Activated naive CD4-positive, alpha-beta T cell treated with anti-CD3 and anti-CD28 coated beads, Interleukin-2, amount 10 ng/mL, durations not matched to agents 7 days and 5 days (primary cell): ENCODE measurements at regions not wholly inside any gene's neighbourhood (a gene's known extent, or its start where the extent isn't known, plus 50 kb on each side); places are given as distances from the start of the nearest gene placed in this dataset.

ENCODE experiments used
- CTCF ChIA-PET: fragments of 350-600 bp; sonication (Branson Sonifier 250); formaldehyde crosslinking; loops from one replicate; lab custom pipeline; 2021; ENCODE audit warnings: antibody characterized with exemption; lab: Charles Lee
- DNase-seq: peaks from one replicate; pipeline ENCODE4 v3.0.0-alpha.2; 2020
- H3K27ac Mint-ChIP-seq: one replicate; pipeline ENCODE4 v1.8.0; 2021; ENCODE audit warnings: mild to moderate bottlenecking, moderate library complexity, mixed read lengths
- H3K27me3 Mint-ChIP-seq: one replicate; pipeline ENCODE4 v1.8.0; 2021; ENCODE audit warnings: mild to moderate bottlenecking, mixed read lengths
- H3K36me3 Mint-ChIP-seq: one replicate; pipeline ENCODE4 v1.8.0; 2021; ENCODE audit warnings: mixed read lengths
- H3K4me1 Mint-ChIP-seq: one replicate; pipeline ENCODE4 v1.8.0; 2021; ENCODE audit warnings: mixed read lengths
- H3K4me3 Mint-ChIP-seq: one replicate; pipeline ENCODE4 v1.8.0; 2021; ENCODE audit warnings: mild to moderate bottlenecking, moderate library complexity, mixed read lengths
- H3K9me3 Mint-ChIP-seq: one replicate; pipeline ENCODE4 v1.8.0; 2021; ENCODE audit warnings: mixed read lengths

DNA sequence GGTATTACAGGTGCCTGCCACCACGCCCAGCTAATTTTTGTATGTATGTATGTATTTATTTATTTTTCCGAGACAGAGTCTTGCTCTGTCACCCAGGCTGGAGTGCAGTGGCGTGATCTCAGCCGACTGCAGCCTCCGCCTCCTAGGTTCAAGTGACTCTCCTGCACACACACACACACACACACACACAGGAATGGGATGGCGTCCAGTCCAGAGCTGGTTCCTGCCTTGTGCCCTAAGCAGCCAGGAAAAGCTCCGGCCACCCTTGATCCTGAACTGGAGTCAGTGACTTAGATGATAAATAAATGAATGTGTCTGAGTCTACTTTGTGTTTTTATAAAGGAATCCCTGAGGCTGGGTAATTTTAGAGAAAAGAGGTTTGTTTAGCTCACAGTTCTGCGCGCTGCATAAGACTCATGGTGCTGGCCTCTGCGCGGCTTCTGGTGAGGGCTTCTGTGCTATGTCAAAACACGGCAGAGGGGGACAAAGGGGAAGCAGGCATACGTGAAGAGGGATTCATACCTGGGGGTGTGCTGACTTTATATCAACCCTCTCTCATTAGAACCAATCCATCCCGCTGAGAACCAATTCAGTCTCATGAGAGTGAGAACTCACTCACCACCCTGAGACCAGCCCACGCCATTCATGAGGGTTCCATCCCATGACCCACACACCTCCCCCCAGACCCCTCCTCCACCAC, 59.7 kb upstream of the PHLPP1 start:
- CTCF ChIA-PET, result no interaction called here
- Mint-ChIP-seq H3K9me3 (no peaks in the 10 kb centered on the region), H3K27me3 (peaks cover 8% of the 10 kb centered on the region), H3K4me1 (no peaks in the 10 kb centered on the region), H3K36me3 (no peaks in the 10 kb centered on the region), H3K4me3 (no peak overlapping the region), H3K27ac (no peak overlapping the region)
- no peak for DNase-seq

DNA sequence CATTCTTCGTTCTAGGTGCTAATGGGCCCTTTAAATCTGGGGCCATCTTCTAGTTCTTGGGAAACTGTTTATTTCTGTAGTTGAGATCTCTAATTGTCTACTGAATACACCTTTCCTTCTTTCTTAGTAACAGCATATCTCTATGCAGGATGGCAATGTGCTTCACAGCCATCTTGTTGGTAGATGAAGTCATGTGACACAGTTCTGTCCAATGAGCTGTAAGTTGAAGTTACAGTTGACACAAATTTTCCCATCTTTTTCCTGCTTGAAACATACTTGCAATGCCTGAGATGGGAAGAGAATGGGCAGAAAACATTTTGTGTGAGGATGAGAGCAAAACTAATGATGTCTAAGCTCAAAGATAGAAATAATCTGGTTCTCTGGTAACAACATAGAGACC, 57.3 kb upstream of the PHLPP1 start:
- Mint-ChIP-seq H3K27ac (no peak overlapping the region), H3K4me3 (no peak overlapping the region), H3K9me3 (no peaks in the 10 kb centered on the region), H3K27me3 (peaks cover 3% of the 10 kb centered on the region), H3K4me1 (no peaks in the 10 kb centered on the region), H3K36me3 (no peaks in the 10 kb centered on the region)
- CTCF ChIA-PET, result no interaction called here
- no peak for DNase-seq

DNA sequence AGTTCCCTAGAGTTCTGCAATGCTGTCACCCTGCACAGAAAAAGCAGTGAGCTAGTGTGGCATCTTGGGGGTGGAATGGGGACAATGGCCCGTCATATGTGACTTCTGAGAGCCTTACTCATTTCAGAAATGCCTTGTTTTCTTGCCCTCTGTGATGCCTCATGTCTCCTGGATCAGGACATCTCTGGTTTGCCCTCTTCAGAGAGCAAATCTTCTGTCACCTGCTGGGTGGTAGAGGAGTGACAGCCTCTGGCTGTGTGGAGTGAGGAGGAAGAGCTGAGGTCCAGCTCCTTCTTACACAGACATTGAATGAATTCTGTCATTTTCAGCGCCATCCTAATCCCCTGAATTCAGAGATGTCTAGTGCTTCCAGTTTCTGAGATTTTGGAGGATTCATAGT, 55.6 kb upstream of the PHLPP1 start:
- Mint-ChIP-seq H3K4me1 (no peaks in the 10 kb centered on the region), H3K27ac (no peak overlapping the region), H3K9me3 (no peaks in the 10 kb centered on the region), H3K27me3 (peaks cover 3% of the 10 kb centered on the region), H3K4me3 (no peak overlapping the region), H3K36me3 (no peaks in the 10 kb centered on the region)
- DNase-seq, result no peak
- CTCF ChIA-PET, result no interaction called here

DNA sequence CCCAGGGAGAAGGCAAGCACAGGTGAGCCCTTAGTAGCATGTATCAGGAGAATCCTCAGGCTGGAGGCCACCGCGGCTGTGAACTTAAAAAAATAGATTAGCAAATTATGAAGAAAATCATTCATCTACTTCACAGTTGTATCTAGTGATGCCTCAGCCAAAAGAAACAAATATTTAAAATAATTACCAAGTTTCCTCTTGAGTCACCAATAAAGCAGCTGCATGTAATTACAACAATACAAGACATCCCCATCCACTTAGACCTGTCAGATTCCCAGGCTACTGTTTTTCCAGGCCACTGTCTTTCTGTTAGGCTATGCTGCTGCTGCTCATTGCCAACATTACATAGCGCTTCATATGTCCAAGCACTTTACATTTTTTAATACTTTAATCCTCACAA, 54.6 kb upstream of the PHLPP1 start:
- no peak overlapping the region for H3K4me3 Mint-ChIP-seq
- peaks cover 3% of the 10 kb centered on the region for H3K27me3 Mint-ChIP-seq
- no peaks in the 10 kb centered on the region for H3K4me1 Mint-ChIP-seq
- no peaks in the 10 kb centered on the region for H3K36me3 Mint-ChIP-seq
- CTCF ChIA-PET, result no interaction called here
- H3K9me3 Mint-ChIP-seq, result no peaks in the 10 kb centered on the region
- no peak for DNase-seq
- H3K27ac Mint-ChIP-seq, result no peak overlapping the region

DNA sequence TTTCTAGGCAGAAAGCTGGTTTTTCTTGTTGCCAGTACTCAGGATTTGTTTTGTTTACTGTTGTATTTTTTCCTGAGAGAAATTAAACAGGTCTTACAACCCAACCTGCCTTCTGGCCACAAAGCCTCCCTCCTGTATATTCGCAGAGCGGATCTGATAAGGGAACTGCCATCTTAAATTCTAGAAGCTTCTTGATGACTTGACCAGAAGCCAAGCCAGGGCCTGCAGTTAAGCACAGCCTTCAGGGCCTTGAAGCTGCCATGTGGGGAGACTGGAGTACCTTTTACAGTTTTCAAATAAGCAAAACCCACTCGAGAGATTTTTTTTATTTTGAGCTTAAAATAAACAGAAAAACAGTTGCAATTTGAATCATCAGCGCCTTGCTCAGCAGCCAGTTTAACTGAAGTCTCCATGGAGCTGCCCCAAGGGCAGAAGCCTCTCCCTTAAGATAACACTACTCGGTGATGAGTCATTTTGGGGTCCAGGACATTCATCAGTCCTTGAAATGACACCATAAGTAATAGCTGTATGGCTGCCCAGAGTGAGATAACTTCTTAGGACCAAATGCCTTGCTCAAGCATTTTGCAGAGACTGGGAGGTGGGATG, 51.5 kb upstream of the PHLPP1 start:
- CTCF ChIA-PET, result no interaction called here
- no peaks in the 10 kb centered on the region for H3K4me1 Mint-ChIP-seq
- H3K27me3 Mint-ChIP-seq, result peaks cover 8% of the 10 kb centered on the region
- H3K4me3 Mint-ChIP-seq, result no peak overlapping the region
- H3K9me3 Mint-ChIP-seq, result no peaks in the 10 kb centered on the region
- H3K36me3 Mint-ChIP-seq, result no peaks in the 10 kb centered on the region
- H3K27ac Mint-ChIP-seq, result no peak overlapping the region
- no peak for DNase-seq

DNA sequence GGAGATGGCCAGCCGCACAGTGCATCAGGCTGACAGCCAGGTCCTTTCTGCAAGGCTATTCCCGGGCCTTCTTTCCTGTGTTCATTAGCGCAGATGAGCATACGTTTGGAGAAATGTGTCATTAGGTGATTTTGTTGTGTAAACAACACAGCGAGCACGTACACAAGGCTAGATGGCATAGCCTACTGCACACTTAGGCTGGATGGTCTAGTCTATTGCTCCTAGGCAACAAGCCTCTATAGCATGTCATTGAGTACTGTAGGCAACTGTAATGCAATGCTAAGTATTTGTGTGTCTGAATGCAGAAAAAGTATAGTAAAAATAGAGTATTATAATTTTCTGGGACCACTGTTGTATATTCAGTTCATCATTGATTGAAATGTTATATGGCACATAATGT, 50.9 kb upstream of the PHLPP1 start:
- no peak for DNase-seq
- Mint-ChIP-seq H3K4me3 (no peak overlapping the region), H3K4me1 (no peaks in the 10 kb centered on the region), H3K36me3 (no peaks in the 10 kb centered on the region), H3K27ac (no peak overlapping the region), H3K27me3 (peaks cover 8% of the 10 kb centered on the region), H3K9me3 (no peaks in the 10 kb centered on the region)
- CTCF ChIA-PET, result no interaction called here

DNA sequence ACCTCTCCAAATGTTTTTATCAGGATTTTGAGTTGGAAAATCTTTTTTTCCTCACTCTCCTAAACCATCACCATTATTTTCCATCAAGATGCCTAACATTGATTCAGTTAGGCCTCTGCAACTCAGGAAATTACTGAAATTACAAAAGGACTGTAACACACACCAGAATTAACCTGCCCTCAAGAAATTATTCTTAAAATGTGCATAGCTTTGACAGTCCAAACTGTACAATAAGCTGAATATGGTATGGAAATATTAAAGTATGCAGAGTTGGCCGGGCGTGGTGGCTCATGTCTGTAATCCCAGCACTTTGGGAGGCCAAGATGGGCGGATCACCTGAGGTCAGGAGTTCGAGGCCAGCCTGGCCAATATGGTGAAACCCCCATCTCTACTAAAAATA, 50.2 kb upstream of the PHLPP1 start:
- H3K4me3 Mint-ChIP-seq, result no peak overlapping the region
- H3K9me3 Mint-ChIP-seq, result no peaks in the 10 kb centered on the region
- CTCF ChIA-PET, result no interaction called here

More for the DNA sequence above, 50.2 kb upstream of the PHLPP1 start:
- no peak for DNase-seq
- Mint-ChIP-seq H3K27ac (no peak overlapping the region), H3K27me3 (peaks cover 4% of the 10 kb centered on the region), H3K4me1 (no peaks in the 10 kb centered on the region), H3K36me3 (no peaks in the 10 kb centered on the region)
